Gastrocnemius medialis (tissue), 4 donors: ENCODE measurements at regions not wholly inside any gene's neighbourhood (a gene's known extent, or its start where the extent isn't known, plus 50 kb on each side); places are given as distances from the start of the nearest gene placed in this dataset.
"Not testable (repeated sequence)": the region's sequence is repeated elsewhere in the genome, so short reads cannot be mapped to it uniquely, and the experiment has no call there.

Experiments
- ATAC-seq, 2 donors: fragments of 150-250 bp; one replicate each; pipeline ENCODE4 v1.9.1; 2016
- DNase-seq, 2 donors: peaks; one replicate each; pipeline ENCODE4 v3.0.0-alpha.2; 2019
- H3K27ac ChIP-seq, 4 donors: fragments of 200-600 bp; sonication (generic); 1 replicate in 1 of 4; 2 replicates in 3 of 4; pipeline ENCODE4 v1.5.1; 2016 to 2018; ENCODE audit warnings: mild to moderate bottlenecking in 2 of 4, moderate library complexity in 1 of 4
- H3K27me3 ChIP-seq, 3 donors: fragments of 200-600 bp; sonication (generic) in 2 of 3; 1 replicate in 1 of 3; 2 replicates in 2 of 3; pipeline versions ENCODE4 v1.5.1 to v1.6.0; 2016 to 2019; ENCODE audit warnings: mild to moderate bottlenecking in 1 of 3, moderate library complexity in 1 of 3
- H3K36me3 ChIP-seq, 2 donors: fragments of 200-600 bp; sonication (generic) in 1 of 2; one replicate each; pipeline ENCODE4 v1.5.1; 2017 to 2018
- H3K4me1 ChIP-seq, 2 donors: fragments of 200-600 bp; sonication (generic) in 1 of 2; one replicate each; pipeline ENCODE4 v1.5.1; 2016 to 2017; ENCODE audit warnings: mild to moderate bottlenecking in 2 of 2
- H3K4me3 ChIP-seq, 4 donors: fragments of 200-600 bp; sonication (generic) in 3 of 4; 1 replicate in 1 of 4; 2 replicates in 3 of 4; pipeline ENCODE4 v1.5.1; 2016 to 2019; ENCODE audit warnings: mild to moderate bottlenecking in 2 of 4
- H3K9me3 ChIP-seq, 3 donors: fragments of 200-600 bp; sonication (generic) in 2 of 3; 1 replicate in 1 of 3; 2 replicates in 2 of 3; pipeline ENCODE4 v1.5.1; 2016 to 2019
- CTCF ChIP-seq, 5 experiments: fragments of 450-650 bp in 3 of 5; fragments of 200-600 bp in 2 of 5; sonication (generic) in 2 of 5; IDR thresholded peaks in 4 of 5; conservative IDR thresholded peaks in 1 of 5; 1 replicate in 4 of 5; 2 replicates in 1 of 5; pipeline ENCODE4 v1.5.1; 2016 to 2019; ENCODE audit warnings: antibody characterized with exemption in 5 of 5, mild to moderate bottlenecking in 3 of 5, moderate library complexity in 3 of 5
- POLR2A ChIP-seq, 2 donors: fragments of 450-650 bp; IDR thresholded peaks; one replicate each; pipeline ENCODE4 v1.6.1; 2017; ENCODE audit warnings: antibody characterized with exemption in 2 of 2, mild to moderate bottlenecking in 2 of 2, moderate library complexity in 2 of 2
- in situ Hi-C, 4 donors: fragments of 200-750 bp; cut with MboI; loops; one replicate each; pipeline versions ENCODE4 v1.15.0 to v1.8.0; 2017; ENCODE audit warnings: low sequenced_read_pairs in 4 of 4
- intact Hi-C: fragments of 100-400 bp; cut with DNase I; formaldehyde crosslinking; loops from one replicate; pipeline ENCODE4 v1.15.1; 2023; ENCODE audit warnings: low total_unique reads

- ATAC-seq = peak in 1 of 2 donors; percentile 88
- peak overlapping the region; percentile 33 to 78 (median 58) for H3K27ac ChIP-seq
Observed at GRCh38 chr2:109690822-109691541, 76.8 kb downstream of the SOWAHC start.

GRCh38 chr2:109692013-109692743, 78.0 kb downstream of the SOWAHC start:
- ATAC-seq = no peak
- in situ Hi-C loops (no loop called here), intact Hi-C loops (no loop called here)
- Histone ChIP-seq H3K4me3 (no peak overlapping the region), H3K27ac (peak overlapping the region in 1 of 4 donors; percentile 78), H3K27me3 (no peaks in the 10 kb centered on the region), H3K36me3 (no peaks in the 10 kb centered on the region), H3K4me1 (peaks cover 18% of the 10 kb centered on the region in 2 donors), H3K9me3 (no peaks in the 10 kb centered on the region)
- no peak for DNase-seq
- TF ChIP-seq CTCF (IDR thresholded peaks at IDR 0.05 in 4 of 5, conservative IDR thresholded peaks at IDR 0.05 in 1 of 5) (no peak), POLR2A (IDR thresholded peaks at IDR 0.05) (no peak)

More at GRCh38 chr2:109690822-109691541, 76.8 kb downstream of the SOWAHC start:
- intact Hi-C loops = no loop called here
- Histone ChIP-seq H3K4me3 (no peak overlapping the region), H3K36me3 (no peaks in the 10 kb centered on the region), H3K4me1 (peaks cover 18% of the 10 kb centered on the region in 2 donors), H3K27me3 (no peaks in the 10 kb centered on the region), H3K9me3 (no peaks in the 10 kb centered on the region)
- TF ChIP-seq POLR2A (IDR thresholded peaks at IDR 0.05) = no peak
- no peak for TF ChIP-seq CTCF (IDR thresholded peaks at IDR 0.05 in 4 of 5, conservative IDR thresholded peaks at IDR 0.05 in 1 of 5)
- in situ Hi-C loops = no loop called here
- DNase-seq = no peak

- H3K4me3 ChIP-seq, H3K27me3 ChIP-seq, in situ Hi-C loops, H3K27ac ChIP-seq, H3K9me3 ChIP-seq, ATAC-seq, DNase-seq, H3K36me3 ChIP-seq, intact Hi-C loops: not testable (repeated sequence)
- H3K4me1 ChIP-seq = peaks cover 18% of the 10 kb centered on the region in 2 donors
Observed at GRCh38 chr2:109692831-109693230, 78.7 kb downstream of the SOWAHC start.

- intact Hi-C loops, ATAC-seq, H3K27ac ChIP-seq: not testable (repeated sequence)
Observed at GRCh38 chr2:109693292-109693691, 79.1 kb downstream of the SOWAHC start.

GRCh38 chr2:109694190-109694589, 80.0 kb downstream of the SOWAHC start:
- Histone ChIP-seq H3K27me3 (no peaks in the 10 kb centered on the region), H3K4me3 (no peak overlapping the region), H3K27ac (no peak overlapping the region), H3K9me3 (no peaks in the 10 kb centered on the region), H3K4me1 (peaks cover 18% of the 10 kb centered on the region in 2 donors), H3K36me3 (no peaks in the 10 kb centered on the region)
- TF ChIP-seq CTCF (IDR thresholded peaks at IDR 0.05 in 4 of 5, conservative IDR thresholded peaks at IDR 0.05 in 1 of 5) = no peak
- TF ChIP-seq POLR2A (IDR thresholded peaks at IDR 0.05) = no peak
- ATAC-seq (no peak), DNase-seq (no peak)
- in situ Hi-C loops (no loop called here), intact Hi-C loops (no loop called here)

More at GRCh38 chr2:109693292-109693691, 79.1 kb downstream of the SOWAHC start:
- H3K36me3 ChIP-seq, in situ Hi-C loops, H3K4me3 ChIP-seq, DNase-seq, H3K9me3 ChIP-seq, H3K27me3 ChIP-seq: not testable (repeated sequence)
- H3K4me1 ChIP-seq = peaks cover 18% of the 10 kb centered on the region in 2 donors
